ACHN (cell line): ENCODE measurements at regions not wholly inside any gene's neighbourhood (a gene's known extent, or its start where the extent isn't known, plus 50 kb on each side); places are given as distances from the start of the nearest gene placed in this dataset.

ENCODE experiments used
- DNase-seq: peaks from one replicate; pipeline ENCODE4 v3.0.0-alpha.2; 2015
- in situ Hi-C: cut with HindIII; loops from 2 replicates; pipeline ENCODE4 v1.10.0; 2017; ENCODE audit warnings: low sequenced_read_pairs, low pct_ligation_motif_present, low pct_unique_long_range_greater_than_20kb

DNA sequence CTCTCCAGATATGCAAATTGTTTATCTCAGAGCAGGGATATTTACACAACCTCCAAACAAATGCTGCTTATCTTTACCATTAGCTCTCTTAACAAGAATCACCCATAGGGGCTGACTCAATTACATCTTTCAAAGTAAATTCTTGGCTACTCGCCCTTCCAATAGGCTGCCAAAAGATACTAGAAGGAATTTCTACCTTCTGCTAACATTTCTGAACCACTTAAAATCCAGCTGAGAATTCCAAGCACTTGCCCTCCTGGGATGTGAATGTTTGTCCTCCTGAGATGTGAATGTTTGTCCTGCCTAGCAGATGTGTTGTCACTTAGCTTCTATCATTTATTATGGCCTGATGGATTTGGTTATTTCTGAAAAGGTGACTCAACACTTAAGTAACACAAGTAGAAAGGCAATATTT, 388.0 kb downstream of the GJA1 start:
- in situ Hi-C loops = no loop called here
- peak; percentile 44 for DNase-seq

DNA sequence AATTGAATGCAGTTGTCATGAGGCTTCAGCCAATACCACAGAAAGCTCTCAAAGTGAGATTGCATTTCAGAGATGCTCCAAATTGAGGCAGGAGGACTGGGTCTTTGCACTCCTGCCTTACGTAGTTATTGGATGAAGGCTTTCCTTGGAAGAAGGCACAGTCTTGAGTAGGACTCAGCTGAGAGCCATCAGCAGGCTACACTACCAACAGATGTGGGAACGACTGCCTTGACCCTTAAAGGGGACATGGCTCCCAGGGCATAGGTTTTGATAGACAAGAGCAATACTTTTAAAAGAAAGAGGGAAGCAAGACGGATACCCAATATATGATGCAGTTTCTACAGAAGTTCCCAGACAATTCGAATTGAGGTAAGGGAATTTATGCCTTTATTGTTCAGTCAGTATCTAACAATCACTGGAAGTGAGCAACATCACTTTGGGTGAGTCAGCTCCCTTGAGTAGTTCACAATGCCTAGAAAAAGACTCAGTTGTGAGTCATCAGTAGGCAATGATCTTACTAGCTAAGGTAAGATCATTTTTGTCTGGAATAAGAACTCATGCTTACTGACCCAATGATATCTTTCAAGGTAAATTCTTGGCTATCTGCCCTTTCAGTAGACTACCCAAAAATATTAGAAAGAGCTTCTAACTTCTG, 390.8 kb downstream of the GJA1 start:
- peak; percentile 76 for DNase-seq
- in situ Hi-C loops = no loop called here

DNA sequence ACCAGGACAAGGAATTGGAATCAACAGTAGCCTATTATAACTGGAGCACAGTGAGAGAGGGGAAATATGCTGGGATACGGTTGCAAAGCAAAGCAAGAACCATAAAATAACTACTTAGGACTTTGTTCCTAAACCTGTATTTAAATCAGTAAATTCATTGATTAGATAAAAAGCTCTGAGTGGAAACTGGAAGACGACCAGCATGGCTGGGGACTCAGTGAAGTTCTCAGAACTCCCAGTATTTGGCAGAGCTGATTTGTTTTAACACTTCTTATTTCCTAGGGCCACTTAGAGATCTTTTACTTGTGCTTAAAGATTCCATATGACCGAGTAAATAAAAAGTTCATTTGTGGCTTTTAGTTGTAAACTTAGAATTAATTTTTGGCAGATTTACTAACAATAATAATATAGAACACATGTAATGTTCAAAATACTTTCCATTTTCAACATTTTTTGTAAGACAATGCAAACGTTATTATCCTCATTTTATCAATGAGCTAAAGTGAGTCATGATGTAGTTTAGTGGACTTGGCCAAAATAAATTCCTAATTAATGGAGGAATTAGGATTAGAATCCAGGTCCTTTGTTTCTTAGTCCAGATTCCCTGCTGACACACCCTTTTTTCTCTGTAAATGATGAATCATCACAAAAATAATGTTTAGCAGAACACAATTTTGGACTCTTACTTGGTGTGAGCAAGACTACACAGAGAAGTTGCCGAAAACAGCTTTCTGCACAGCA, 392.9 kb downstream of the GJA1 start:
- no peak for DNase-seq
- in situ Hi-C loops = no loop called here

DNA sequence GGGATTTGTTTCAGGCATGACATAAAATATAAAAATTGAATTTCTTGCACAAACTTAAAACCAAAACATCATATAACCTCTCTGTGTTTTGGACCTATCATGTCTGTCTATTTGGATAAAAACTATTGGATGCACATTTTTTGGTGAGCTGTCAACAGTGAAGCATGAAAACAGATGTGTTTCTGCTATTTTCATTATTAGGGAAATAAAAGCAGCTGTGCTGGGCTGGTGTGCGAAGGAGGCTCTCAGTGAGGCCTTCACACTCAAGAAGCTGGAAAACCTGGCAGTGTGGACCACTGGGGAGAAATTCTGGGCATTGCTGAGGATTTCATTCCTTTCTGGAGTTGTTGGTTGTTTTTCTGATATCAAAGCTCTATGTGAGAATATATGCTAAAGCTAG, 395.3 kb downstream of the GJA1 start:
- DNase-seq = no peak
- in situ Hi-C loops = no loop called here

DNA sequence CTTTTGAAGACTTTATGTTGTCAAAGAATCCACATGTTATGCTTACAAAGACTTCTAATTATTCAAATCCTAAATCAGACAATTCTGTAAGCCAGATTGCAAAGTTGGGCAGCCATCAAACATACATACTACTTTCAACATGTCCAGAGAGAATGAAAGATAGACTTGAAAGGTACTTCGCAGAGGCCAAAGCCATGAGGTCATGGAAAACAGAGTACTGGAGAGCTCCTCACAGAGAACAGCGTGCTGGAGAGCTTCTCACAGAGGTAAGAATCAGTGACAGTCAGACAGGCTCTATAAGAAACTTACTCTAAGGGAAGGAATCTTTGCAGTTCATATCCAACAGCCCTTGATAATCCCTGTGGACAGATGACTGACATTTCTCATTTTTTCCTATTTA, 400.2 kb downstream of the GJA1 start:
- DNase-seq = no peak
- in situ Hi-C loops = no loop called here

DNA sequence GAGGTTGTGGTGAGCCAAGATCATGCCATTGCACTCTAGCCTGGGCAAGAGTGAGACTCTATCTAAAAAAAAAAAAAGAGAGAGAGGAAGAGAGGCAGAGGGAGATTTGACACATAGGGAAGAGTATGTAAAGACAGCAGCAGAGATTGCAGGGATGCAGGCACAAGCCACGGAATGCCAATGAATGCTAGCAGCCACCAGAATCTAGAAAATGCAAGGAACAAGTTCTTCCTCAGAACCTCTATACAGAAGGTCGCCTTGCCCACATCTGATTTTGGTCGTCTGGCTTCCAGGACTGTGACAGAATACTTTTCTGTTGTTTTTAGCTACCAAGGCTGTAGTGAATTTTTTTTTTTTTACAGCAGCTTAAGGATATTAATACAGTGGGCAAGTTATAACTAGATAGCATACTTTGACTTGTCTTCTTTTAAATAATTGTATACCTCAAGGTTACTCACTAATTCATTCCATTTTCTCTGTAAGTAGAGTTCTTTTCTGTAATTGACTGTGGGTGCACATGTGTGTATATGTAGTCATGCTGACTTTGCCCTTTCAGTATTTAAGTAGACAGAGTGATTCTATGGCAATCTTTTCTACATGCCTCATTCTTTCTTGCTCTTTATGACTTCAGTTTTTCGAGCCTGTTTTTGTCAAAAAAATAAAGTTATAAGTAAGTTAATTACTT, 402.2 kb downstream of the GJA1 start:
- DNase-seq = no peak
- in situ Hi-C loops = no loop called here

DNA sequence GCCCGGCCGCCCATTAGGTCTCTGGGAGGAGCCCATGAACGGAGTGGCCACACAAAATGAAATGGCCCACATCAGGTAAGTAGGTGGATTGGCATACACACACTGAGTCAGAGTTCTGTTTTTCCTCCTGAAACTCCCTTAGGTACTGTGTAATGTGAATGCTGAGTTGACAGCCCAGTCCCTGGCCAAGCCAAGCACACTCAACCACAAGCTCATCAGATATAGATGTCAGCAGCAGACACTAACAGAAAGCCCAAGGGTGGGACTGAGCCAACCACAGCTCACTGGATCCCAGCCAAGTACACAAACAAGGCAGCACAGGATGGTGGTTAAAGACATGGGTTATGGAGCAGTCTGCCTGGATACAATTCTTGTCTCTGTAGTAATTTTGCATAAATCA, 403.4 kb downstream of the GJA1 start:
- in situ Hi-C loops = no loop called here
- no peak for DNase-seq

DNA sequence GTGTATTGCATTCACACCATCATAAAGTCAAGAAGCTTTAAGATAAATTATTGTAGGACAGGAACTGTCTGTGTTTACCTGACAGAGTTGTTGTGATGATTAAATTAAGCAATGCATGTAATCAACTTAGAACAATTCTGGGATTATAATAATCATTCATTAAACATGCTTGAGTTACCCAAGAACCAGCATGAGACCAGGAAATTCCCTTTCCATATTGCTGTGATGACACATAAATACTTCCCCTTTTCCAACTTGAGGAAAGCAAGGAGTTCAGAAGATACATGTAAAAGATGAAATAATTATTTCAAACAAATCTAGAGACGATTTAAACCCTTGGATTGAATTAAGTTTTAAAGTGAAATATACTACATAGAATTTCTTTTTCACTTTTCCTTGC, 404.4 kb downstream of the GJA1 start:
- DNase-seq = no peak
- in situ Hi-C loops = no loop called here

DNA sequence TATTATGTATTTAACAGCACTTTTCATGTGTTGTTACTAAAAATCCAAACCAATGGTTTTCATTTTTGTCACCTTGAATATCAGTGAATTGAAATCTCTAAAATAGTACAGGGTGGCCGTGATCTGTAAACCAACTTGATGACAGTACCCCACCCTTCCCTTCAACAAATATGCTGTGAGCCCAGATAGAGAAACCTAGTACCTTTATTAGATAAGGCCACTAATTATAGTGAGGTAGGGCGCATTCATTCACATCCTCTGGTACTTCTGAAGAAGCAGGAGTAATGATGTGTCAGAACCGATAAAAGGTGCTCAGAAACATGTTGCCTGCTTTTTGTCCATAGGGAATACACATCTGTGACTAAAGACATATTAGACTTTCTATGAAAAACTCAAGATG, 409.5 kb downstream of the GJA1 start:
- in situ Hi-C loops = no loop called here
- no peak for DNase-seq

DNA sequence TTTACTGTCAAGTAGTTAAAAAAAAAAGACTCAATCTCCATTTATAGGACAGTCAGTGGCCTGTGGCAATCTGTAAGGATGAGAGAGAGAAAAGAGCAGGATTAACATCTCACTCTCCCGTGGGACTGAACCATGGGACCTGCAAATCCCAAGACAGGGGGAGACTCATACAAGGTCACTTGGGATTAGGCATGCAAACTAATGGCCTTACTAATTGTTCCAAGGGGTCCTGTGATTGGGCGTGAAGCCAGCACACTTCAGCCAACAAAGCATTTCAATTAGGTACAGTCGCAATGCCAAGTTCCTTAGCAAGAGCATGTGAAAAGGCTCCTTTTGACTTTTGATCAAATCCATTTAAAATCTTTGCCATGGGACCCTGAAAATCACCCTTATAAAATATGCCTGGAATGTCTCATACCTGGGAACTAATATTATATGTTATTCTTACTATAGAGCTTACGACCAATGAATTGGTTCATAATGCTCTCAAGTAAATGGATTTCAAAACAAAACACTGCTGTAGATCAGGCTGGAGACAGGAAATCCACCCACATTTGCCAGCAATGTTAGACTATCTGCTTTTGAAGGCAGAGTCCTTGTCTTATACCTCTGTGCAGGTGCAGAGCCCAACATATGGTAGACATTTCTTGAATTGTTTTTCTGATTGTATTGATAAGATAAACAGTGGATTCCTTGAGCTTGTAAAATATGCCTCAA, 412.5 kb downstream of the GJA1 start:
- no peak for DNase-seq
- in situ Hi-C loops = no loop called here

DNA sequence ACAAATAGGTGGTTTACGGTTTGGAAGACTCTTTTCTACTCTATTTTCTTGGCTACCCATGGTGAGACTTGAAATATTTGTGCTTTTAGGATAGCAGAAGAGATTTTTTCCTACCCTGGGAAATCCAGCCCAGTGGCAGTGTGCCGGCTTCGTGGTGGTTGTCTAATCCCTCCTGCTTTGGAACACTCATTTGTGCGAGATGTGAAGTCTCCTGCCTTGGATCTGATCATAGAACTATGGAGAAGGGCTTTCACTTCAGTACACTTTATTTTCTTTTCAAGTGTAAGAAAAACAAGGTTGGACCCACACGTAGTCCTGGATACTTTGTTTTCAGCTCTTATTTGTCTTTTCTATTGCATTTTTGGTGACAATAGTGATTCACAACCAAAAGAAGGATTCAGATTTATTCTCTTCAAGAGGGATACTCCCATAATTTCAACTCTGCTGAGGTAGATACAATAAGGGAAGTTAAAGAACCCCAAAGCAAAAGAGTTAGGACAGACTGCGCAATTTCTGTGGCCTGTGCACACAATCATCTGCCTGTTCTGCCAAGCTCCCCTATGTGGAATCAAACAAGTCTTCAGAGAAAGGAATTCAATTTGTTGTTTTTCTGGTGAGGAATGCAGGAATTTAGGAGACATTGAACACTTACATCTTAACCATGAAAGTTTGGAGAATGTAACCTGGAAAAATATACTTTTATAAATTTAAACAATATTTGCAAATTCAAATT, 413.2 kb downstream of the GJA1 start:
- in situ Hi-C loops = no loop called here

DNA sequence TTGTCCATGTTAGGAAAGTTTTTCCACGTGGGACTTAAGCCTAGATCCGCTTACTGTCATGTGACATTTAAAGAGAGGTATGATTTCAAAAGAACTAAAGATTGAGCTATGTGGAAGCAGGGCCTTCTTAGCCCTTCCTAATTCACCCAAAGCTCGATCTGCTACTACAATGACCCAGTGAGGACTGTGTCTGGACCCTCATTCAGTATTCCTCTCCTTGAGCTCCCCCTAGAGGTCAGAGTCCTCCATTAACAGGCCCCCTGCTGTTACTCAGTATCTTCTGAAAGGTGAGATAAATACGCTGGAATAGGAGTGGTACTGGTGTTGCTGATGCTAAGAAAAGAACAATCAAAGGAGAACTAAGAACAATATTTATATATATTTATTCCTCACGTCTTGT, 414.0 kb downstream of the GJA1 start:
- DNase-seq = peak; percentile 76

More for the DNA sequence above, 413.2 kb downstream of the GJA1 start:
- no peak for DNase-seq

DNA sequence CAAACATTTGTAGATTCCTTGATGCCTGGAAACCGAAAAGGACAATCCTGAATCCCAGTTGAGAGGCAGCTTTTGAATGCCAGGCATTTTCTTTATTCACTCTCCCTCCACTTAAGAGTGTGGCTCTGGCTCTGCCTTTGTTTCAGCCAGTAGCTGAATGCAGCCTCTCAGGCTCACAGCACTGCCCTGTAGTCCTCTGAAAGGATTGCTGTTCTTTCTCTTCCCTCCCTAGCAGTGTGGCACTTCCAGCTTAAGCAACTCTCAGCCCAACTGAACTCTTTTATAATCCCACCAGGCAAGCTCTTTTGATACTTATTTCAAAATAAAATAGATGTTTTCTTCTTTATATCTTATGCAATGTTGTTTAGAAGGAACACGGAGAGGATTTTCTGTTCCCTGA, 415.6 kb downstream of the GJA1 start:
- in situ Hi-C loops = no loop called here
- DNase-seq = no peak

More for the DNA sequence above, 414.0 kb downstream of the GJA1 start:
- in situ Hi-C loops = no loop called here

DNA sequence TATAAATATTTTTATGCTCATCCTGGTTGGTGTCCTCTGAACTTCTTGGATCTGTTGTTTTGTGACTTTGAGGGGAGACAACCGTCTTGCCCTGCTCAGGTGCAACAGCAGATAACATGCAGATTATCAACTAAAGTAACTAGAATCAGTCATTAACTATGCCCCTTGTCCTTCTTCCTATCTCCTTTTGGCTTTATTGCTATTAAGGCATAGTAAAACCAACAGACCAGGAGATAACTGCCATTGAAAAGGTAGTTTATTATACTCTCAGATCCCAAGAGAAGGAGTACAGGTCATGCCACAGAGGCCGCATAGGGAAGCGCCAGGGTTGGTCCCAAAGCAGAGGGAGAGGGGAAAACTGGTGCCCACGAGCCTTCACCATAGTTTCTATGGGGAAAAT, 418.2 kb downstream of the GJA1 start:
- no peak for DNase-seq
- in situ Hi-C loops = no loop called here

DNA sequence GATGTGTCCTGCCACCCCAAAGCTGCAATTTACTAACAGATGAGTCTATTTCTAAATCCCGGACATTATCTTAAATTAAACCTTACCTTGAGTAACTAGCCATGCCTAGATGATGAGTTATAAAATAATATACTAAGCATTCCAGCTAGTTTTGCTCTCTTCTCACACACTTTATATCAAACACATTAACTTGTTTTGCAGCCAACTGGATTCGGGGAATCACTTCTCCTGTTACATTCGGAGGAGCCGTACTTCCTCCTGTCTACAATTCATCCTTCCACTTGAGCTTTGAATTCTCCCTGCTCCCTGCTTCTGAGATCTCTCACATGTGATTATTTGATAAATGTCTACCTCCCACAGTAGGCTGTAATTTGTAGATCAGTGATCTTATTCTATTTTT, 420.1 kb downstream of the GJA1 start:
- in situ Hi-C loops = no loop called here
- no peak for DNase-seq

DNA sequence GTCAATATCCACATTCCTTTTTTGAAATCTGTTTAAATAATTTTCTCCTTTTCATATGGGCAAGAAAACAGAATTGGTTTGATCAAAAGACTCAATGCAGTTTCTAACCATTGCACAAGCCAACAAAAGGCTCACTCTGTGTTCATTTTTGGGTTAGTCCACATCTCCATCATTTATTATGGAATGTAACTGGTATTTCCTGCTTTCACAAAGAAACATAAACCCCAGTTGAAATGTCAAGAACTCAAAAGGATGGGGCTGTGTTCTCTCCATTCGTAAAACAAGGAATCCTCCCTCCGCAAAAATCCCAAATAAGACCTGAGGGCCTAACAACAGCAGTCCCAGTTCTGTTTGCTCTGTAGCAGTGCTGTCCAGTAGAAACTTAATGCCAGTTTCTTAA, 420.9 kb downstream of the GJA1 start:
- no peak for DNase-seq
- in situ Hi-C loops = no loop called here

DNA sequence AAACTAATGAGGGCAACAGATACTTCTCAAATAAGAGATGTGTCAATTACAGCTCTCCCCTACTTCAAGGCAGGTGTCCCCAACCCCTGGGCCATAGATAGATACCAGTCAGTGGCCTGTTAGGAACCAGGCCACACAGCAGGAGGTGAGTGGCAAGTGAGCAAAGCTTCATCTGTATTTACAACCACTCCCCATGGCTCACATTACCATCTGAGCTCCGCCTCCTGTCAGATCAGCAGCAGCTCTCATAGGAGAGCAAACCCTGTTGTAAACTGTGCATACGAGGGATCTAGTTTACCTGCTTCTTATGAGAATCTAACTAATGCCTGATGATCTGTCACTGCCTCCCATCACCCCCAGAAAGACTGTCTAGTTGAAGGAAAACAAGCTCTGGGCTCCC, 422.1 kb downstream of the GJA1 start:
- no peak for DNase-seq
- in situ Hi-C loops = no loop called here

DNA sequence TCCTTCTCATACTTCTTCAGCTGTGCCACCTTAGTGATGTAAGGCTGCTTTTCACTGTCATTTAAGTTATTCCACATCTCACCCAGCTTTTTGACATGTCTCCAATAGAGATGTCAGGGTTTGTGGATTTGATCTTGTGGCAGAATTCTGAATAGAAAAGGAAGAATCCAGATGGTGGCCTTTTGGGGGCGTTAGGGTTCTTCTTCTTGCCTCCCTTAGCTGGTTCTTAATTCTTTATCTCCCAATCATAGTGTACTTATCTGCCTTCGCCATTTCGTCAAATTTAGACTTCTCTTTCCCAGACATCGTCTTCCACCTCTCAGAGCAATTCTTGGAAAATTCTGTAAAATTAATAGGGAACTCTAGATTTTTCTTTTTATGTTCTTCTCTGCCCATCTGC, 422.9 kb downstream of the GJA1 start:
- in situ Hi-C loops = no loop called here
- no peak for DNase-seq

DNA sequence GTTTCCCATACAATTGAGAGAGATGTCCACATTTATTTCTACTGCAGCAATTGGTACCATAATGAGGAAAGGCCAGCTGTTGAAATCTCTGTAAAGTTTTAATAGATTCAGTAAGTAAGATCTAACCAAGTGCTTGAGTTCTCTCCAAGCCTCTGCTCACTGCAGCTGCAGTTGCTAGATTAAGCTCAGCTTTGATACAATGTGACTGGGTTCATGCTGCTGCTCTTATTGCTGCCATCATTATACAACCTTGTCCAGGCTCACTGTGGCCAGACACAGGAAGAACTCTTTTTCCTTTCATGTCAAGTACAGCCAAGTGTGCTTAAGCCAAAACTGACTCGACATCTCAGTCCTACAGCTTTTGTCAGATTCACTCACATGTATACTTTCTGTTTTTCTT, 423.5 kb downstream of the GJA1 start:
- DNase-seq = no peak
- in situ Hi-C loops = no loop called here
